RWPE2 (cell line): ENCODE measurements at regions not wholly inside any gene's neighbourhood (a gene's known extent, or its start where the extent isn't known, plus 50 kb on each side); places are given as distances from the start of the nearest gene placed in this dataset.
A peak's percentile ranks its signal among the peaks of the same experiment; 100 is the strongest.

Experiments used
- ATAC-seq: fragments of 200-7000 bp; cut with Tn5 transposase; 3 replicates; pipeline ENCODE4 v1.9.1; 2021; ENCODE audit warnings: low read depth
- DNase-seq: peaks from one replicate; pipeline ENCODE4 v3.0.0-alpha.2; 2020; ENCODE audit warnings: low spot score
- H3K27ac ChIP-seq: fragments of 450-650 bp; 2 replicates; pipeline ENCODE4 v1.5.1; 2017; ENCODE audit warnings: mild to moderate bottlenecking; ENCODE audit not compliant: poor library complexity, severe bottlenecking
- H3K27me3 ChIP-seq: fragments of 250-450 bp; sonication (Bioruptor Pico); 2 replicates; pipeline ENCODE4 v1.5.1; 2021; ENCODE audit warnings: mild to moderate bottlenecking, moderate library complexity; ENCODE audit not compliant: insufficient read depth, poor library complexity, severe bottlenecking
- H3K36me3 ChIP-seq: fragments of 250-450 bp; sonication (Bioruptor Pico); 2 replicates; pipeline ENCODE4 v1.5.1; 2020; ENCODE audit warnings: low read depth, mild to moderate bottlenecking, moderate library complexity
- H3K4me1 ChIP-seq: fragments of 250-450 bp; sonication (Bioruptor Pico); 2 replicates; pipeline ENCODE4 v1.5.1; 2021; ENCODE audit warnings: mild to moderate bottlenecking, moderate library complexity; ENCODE audit not compliant: insufficient read depth, poor library complexity, severe bottlenecking
- H3K4me3 ChIP-seq: fragments of 250-450 bp; sonication (Bioruptor Pico); 2 replicates; pipeline ENCODE4 v1.5.1; 2021; ENCODE audit warnings: mild to moderate bottlenecking, moderate library complexity; ENCODE audit not compliant: severe bottlenecking
- H3K9me3 ChIP-seq: fragments of 250-450 bp; sonication (Bioruptor Pico); 2 replicates; pipeline ENCODE4 v1.5.1; 2021; ENCODE audit warnings: mild to moderate bottlenecking, moderate library complexity; ENCODE audit not compliant: severe bottlenecking
- TF ChIP-seq, protein P1 (sequence below): fragments of 450-650 bp; IDR thresholded peaks from one replicate; pipeline ENCODE4 v1.5.1; 2017; ENCODE audit warnings: mild to moderate bottlenecking, moderate library complexity; ENCODE audit not compliant: poor library complexity, severe bottlenecking

DNA sequence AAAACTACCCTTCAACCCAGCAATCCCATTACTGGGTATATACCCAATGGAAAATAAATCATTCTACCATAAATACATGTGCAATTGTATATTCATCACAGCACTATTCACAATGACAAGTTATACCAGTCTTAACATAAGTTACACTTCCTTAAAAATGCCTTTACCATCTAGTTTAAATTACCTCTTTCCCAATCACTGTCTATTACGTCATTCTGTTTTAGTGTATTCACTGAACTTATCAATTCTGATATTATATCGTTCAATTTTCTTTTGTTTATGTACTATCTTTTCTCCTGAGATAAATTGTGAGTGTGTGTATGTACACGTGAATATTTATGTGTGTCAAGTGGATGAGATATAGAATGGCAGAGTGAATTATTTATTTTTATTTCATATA, 1416.8 kb downstream of the OLFM4 start:
- Histone ChIP-seq H3K9me3 (no peaks in the 10 kb centered on the region), H3K27ac (no peak overlapping the region), H3K27me3 (no peaks in the 10 kb centered on the region), H3K4me3 (no peak overlapping the region), H3K36me3 (no peaks in the 10 kb centered on the region), H3K4me1 (no peaks in the 10 kb centered on the region)
- TF ChIP-seq, protein P1, sequence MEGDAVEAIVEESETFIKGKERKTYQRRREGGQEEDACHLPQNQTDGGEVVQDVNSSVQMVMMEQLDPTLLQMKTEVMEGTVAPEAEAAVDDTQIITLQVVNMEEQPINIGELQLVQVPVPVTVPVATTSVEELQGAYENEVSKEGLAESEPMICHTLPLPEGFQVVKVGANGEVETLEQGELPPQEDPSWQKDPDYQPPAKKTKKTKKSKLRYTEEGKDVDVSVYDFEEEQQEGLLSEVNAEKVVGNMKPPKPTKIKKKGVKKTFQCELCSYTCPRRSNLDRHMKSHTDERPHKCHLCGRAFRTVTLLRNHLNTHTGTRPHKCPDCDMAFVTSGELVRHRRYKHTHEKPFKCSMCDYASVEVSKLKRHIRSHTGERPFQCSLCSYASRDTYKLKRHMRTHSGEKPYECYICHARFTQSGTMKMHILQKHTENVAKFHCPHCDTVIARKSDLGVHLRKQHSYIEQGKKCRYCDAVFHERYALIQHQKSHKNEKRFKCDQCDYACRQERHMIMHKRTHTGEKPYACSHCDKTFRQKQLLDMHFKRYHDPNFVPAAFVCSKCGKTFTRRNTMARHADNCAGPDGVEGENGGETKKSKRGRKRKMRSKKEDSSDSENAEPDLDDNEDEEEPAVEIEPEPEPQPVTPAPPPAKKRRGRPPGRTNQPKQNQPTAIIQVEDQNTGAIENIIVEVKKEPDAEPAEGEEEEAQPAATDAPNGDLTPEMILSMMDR, result no peak
- ATAC-seq (no peak), DNase-seq (no peak)

DNA sequence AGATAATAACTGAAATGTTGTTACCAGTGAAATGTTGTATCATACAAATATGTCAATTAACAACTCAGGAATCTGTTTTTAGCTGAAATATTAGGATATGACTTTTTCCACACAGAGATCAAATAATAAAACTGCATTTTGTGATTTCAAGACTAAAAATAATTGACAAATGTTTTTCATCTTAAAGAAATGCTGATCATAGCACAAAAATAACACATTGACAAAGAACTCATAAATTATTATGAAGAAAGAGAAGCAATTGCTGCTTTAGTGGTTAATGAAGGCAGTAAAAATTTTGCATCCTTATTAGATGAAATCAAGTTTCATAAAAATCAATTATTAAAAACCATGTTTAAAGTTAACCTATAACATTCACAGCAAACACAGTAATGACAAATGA, 1417.3 kb downstream of the OLFM4 start:
- no peak for DNase-seq
- no peaks in the 10 kb centered on the region for H3K9me3 ChIP-seq
- ATAC-seq, result no peak
- no peaks in the 10 kb centered on the region for H3K4me1 ChIP-seq
- no peak overlapping the region for H3K27ac ChIP-seq
- TF ChIP-seq, protein P1, result no peak
- H3K27me3 ChIP-seq, result no peaks in the 10 kb centered on the region
- H3K36me3 ChIP-seq, result no peaks in the 10 kb centered on the region
- no peak overlapping the region for H3K4me3 ChIP-seq

DNA sequence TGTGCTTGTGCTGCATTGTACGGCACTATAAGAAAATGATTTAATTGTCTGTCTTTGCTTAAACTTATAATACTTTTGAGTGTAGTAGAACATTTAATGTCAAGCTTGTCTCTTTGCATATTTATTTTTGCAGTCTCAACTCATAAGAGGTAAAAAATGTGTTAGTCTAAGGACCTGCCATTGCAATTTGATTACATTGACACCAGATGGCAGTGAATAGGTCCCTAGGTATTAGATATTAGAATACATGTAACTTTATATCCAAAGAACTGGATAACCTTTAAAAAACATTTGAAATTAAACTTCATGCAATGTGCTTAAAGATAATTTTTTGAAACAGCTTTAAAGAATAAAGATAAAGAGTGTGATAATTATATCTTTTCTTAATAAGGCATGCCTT, 1421.3 kb downstream of the OLFM4 start:
- Histone ChIP-seq H3K27me3 (no peaks in the 10 kb centered on the region), H3K9me3 (no peaks in the 10 kb centered on the region), H3K27ac (no peak overlapping the region), H3K36me3 (no peaks in the 10 kb centered on the region), H3K4me3 (no peak overlapping the region), H3K4me1 (no peaks in the 10 kb centered on the region)
- DNase-seq (no peak), ATAC-seq (no peak)
- TF ChIP-seq, protein P1, result peak; percentile 28

DNA sequence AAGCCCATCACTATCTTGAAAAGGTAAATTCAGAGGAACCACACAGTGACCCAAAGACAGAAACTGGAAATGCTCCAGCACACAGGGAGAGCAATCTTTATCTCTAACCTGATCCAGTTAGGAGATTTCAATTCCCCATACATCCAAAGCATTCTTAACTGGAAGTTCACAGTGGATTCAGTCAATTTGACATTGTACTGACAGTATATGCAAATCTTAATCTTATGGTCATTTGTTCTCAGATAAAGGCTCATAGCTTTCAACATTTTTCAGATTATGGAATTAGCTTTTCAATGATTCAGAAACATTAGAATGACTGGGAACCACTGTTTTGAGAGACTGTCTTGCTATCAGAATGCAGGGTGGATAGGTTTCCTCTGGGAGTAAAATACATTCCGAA, 1455.6 kb downstream of the OLFM4 start:
- Histone ChIP-seq H3K4me3 (no peak overlapping the region), H3K9me3 (no peaks in the 10 kb centered on the region), H3K4me1 (no peaks in the 10 kb centered on the region), H3K27ac (no peak overlapping the region), H3K36me3 (no peaks in the 10 kb centered on the region), H3K27me3 (no peaks in the 10 kb centered on the region)
- DNase-seq (no peak), ATAC-seq (no peak)
- TF ChIP-seq, protein P1, result no peak

DNA sequence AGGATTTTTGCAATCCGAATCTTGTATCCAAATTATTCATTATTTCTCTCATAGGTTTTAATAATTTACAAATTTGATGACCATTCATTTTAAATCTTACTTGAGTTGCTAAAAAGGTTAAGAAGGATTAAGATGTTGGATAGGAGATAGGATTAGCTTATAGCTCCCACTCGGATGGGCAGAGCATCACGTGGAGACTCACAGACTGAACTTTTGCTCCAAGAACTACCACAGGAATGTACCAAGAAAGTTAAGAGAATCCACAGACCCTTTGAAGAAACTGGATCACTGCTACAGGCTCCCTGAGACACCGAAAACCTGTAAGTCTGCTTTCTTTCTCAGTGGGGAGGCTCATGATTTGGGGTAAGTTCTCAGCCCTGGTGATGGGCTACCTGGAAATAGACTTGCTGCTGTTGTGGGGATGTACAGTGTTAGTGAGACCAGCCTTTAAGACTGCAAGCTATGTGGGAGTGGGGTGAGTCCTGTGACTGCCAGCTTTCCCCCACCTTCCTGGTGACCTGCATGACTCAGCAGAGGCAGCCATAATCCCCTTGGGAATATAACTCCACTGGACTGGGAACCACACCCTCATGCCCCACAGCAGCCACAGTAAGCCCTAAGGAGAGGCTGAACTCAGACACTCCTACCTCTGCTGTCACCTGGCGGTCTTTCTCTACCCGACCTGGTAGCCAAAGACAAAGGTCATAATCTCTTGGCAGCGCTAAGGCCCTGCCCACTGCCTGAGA, 1458.0 kb downstream of the OLFM4 start:
- H3K27me3 ChIP-seq, result no peaks in the 10 kb centered on the region
- TF ChIP-seq, protein P1, result no peak
- DNase-seq (no peak), ATAC-seq (no peak)
- no peaks in the 10 kb centered on the region for H3K9me3 ChIP-seq
- no peak overlapping the region for H3K27ac ChIP-seq
- no peaks in the 10 kb centered on the region for H3K4me1 ChIP-seq
- no peaks in the 10 kb centered on the region for H3K36me3 ChIP-seq
- H3K4me3 ChIP-seq, result no peak overlapping the region
